ENCODE measurements at regions not wholly inside any gene's neighbourhood (a gene's known extent, or its start where the extent isn't known, plus 50 kb on each side); places are given as distances from the start of the nearest gene placed in this dataset.
"Not testable (repeated sequence)": the region's sequence is repeated elsewhere in the genome, so short reads cannot be mapped to it uniquely, and the experiment has no call there.

DNA sequence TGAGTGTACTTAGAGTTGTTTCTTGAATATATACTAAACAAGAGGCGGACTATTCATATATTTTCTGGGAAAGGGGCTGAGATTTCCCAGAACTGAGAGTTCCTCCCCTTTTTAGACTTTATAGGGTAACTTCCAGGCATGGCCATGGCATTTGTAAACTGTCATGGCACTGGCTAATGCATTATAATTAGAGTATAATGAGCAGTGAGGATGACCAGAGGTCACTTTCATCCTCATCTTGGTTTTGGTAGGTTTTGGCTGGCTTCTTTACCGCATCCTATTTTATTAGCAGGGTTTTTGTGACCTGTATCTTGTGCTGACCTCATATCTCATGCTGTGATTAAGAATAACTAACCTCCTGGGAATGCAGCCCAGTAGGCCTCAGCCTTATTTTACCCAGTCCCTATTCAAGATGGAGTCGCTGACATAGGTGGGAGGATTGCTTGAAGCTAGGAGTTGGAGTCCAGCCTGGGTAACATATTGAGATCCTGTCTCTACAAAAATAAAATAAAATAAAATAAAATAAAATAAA lies 91.4 kb downstream of the MOBP start:
- DNase-seq: no peak

DNA sequence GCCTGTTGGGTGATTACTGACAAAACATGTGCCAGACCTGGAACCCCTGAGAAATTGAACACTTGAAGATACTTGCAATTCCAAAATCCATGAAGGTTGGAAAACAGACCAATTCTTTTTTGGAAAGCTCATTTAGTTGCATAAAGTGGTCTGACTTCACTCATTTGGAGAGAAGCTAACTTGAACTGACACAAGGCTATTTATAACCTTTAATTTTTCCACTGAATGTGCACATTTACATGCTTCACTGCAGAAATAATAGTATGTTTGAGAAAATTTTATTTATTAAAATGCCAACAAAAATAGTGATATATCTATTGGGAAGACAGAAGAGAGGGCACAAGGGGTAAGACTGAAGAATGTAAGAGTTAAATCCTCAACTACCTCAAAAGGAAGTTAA lies 92.1 kb downstream of the MOBP start:
- DNase-seq: no peak

GRCh38 chr3:39568508-39568907 lies 101.0 kb downstream of the MOBP start:
- DNase-seq: no peak

GRCh38 chr3:39569095-39569494 lies 101.6 kb downstream of the MOBP start:
- DNase-seq: no peak

DNA sequence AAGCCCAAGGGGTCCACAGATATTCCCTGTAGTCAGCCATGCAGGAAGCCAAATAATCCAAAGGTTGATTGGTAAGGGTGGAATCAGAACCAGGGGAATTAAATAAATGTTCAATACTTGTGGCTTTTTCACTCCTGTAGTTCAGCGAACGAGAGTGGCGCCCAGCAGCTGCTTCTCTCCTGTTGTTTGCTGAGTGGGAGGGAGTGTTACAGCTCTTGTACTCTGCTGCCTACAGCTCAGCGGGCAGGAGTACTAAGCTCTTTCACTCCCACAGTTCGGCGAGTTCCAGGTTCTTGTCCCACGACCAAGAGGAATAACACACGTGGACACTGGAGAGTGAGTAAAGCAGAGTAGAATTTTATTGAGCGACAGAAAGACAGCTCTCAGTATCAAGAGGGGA lies 105.9 kb downstream of the MOBP start:
- no peak for DNase-seq

- DNase-seq: no peak
Observed at GRCh38 chr3:39577541-39577940, 110.1 kb downstream of the MOBP start.

- DNase-seq: not testable (repeated sequence)
Observed at GRCh38 chr3:39586215-39586614, 118.7 kb downstream of the MOBP start.

DNA sequence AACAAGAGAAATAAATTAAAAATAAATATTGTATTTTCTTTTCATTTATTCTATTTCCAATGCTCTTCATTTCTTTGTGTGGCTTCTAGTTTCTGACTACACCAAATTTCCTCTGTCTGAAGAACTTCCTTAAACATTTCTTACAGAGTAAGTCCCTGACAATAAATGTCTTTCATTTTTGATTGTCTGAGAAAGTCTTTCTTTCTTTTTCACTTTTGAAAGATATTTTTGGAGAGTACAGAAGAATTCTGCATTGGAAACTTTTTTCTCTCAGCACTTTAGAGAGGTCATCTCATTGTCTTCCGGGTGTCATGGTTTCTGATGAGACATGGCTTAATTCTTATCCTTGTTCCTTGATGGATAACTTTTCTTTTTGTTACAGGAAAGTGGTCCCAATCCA lies 119.6 kb downstream of the MOBP start:
- DNase-seq: no peak

- no peak for DNase-seq
Observed at GRCh38 chr3:39590806-39591205, 123.3 kb downstream of the MOBP start.

- no peak for DNase-seq
Observed at GRCh38 chr3:39592311-39593050, 125.0 kb downstream of the MOBP start.

DNA sequence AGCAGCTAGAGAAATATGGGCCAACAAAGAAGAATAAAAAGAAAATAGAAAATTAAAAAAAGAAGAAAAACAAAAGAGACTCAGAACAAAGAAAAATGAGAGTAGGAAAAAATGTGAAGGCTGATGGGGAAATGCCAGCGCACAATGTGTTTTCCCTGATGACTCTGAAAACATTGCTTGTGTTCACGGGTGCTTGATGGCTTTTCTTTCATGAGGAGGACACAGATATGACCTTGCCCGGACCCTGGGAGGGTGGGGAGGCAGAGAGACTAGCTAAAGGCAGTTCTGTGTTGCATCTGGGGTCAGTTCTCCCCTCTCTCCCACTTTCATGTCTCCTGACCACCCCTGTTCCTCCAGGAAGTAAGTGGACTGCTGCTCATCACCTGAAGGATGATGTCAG lies 125.9 kb downstream of the MOBP start:
- no peak for DNase-seq

GRCh38 chr3:39601241-39601640 lies 133.8 kb downstream of the MOBP start:
- no peak for DNase-seq

DNA sequence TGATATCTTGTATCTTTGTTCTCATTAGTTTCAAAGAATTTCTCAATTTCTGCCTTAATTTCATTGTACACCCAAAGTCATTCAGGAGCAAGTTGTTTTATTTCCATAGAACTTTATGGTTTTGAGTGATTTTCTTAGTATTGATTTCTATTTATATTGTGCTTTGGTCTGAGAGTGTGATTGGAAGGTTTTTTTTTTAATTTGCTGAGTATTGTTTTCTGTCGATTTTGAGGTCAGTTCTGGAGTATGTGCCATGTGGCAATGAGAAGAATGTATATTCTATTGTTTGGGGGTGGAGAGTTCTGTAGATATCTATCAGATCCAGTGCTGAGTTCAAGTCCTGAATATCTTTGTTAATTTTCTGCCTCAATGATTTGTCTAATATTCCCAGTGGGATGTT lies 138.4 kb downstream of the MOBP start:
- no peak for DNase-seq

GRCh38 chr3:39626198-39626597 lies 158.7 kb downstream of the MOBP start:
- DNase-seq: no peak

DNA sequence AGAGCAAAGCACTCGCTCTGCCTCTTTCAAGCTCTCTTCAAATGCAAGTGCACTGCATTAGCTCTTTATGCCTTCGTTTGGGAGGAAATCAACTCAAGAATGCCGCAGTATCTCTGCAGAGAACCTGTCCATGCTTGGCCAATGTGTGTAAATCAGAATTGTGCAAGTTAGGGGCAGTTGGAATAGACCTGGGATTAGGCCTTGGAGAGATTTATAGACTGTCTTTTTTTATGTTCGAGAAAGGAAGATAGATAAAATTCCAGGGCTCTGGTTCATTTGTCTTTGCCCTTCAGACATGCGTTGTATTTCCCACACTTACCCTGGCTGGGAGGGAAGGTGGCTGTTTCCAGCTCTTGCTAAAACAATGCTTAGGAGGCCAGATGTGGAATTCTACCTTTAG lies 163.7 kb downstream of the MOBP start:
- DNase-seq: no peak

DNA sequence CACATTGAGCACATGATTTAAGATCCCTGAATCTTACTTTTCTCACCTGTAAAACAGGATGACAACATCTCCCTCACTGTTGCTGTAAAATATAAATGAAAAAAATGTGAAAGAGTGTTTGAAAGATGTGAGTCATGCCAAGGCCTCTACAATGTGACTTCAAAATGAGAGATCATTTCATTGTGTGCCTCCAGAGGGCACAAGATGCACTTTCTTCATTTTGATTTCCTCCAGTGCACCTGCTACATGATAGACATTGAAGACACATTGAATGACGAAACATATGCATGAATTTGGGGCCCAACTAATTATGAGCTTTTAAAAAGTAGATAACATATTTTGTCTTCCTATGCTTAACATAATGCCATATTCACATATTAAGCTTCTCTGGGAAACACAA lies 170.3 kb downstream of the MOBP start:
- peak; percentile 28 for DNase-seq

DNA sequence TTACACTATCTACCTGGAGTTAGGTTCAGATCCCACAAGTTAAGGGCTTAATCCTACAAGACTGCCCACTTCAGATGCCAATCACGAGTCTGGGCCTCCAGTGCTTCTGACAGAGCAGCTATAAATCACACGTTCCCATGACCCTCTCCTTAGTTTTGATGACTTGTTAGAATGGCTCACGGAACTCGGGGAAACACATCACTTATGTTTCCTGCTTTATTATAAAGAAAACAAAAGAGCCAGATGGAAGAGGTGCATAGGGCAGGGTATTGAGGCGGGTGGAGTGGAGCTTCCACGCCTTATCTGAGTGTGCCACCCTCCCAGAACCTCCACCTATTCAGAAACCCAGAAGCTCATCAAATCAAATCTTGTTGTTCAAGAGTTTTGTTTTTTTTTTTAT lies 170.8 kb downstream of the MOBP start:
- no peak for DNase-seq

- peak; percentile 93 for DNase-seq
Observed at GRCh38 chr3:39639344-39640236, 169.8 kb upstream of the MYRIP start.

DNA sequence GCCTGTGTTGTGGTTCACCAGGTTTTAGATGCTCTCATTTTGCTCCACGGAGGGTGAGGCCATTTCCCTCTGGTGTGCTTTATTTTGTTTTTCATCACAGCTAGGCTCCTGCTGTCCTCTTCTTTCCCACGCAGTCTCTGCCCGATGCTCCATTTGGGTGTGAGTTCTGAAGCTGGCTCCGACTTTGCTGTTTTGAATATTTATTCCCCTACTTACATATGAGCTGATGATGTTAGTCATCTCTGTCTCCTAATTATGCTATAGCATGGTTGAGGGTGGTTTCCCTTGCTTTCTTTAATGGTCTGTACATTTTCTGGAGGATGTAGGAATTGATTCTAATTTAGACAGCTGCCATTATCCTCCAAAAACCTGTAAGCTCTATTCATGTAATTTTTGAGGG lies 168.1 kb upstream of the MYRIP start:
- DNase-seq: no peak

- DNase-seq: peak; percentile 74
Observed at GRCh38 chr3:39644176-39644575, 165.2 kb upstream of the MYRIP start.

- DNase-seq: not testable (repeated sequence)
Observed at GRCh38 chr3:39651256-39651655, 158.2 kb upstream of the MYRIP start.

DNA sequence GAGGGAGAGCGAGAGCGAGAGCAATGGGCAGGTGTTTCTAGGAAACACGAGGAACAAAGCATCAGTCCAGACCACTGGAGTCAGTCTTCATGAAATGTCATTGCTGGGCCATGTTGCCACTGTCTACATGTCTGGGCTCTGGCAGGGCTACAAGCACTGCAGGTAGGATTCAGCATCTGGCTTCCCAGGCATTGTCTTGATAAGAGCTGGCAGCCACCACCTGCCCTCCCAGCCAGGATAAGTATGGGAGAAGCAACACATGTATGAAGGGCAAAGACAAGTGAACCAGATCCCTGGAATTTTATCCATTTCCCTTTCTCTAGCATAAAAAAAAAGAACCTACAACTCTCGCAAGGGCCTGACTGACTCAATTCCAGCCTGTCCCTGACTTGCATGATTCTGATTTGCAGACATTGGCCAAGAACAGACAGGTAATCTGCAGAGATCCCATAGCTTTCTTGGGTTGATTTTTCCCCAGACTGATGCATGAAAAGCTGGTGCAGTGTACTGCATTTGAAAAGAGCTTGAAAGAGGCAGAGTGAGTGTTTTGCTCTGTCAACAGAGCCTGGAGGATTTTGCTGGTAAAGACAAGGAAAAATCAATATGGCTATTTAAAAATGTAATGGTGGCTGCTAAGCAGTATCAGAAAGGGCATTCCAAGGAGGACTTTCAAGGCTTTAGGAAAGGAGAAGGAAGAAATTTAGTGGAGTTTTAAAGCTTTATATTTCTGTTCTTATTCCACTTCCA lies 157.2 kb upstream of the MYRIP start:
- no peak for DNase-seq

DNA sequence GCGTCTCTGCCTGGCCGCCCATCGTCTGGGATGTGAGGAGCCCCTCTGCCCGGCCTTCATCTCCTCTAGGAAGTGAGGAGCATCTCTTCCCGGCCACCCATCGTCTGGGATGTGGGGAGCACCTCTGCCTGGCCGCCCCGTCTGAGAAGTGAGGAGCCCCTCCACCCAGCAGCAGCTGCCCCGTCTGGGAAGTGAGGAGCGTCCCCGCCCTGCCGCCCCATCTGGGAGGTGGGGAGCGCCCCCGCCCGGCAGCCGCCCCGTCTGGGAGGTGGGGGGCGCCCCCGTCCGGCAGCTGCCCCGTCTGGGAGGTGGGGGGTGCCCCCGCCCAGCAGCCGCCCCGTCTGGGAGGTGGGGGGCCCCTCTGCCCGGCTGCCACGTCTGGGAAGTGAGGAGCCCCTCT lies 153.7 kb upstream of the MYRIP start:
- DNase-seq: not testable (repeated sequence)

Data from fibroblast of upper back skin (primary cell).